Ishikawa (cell line): ENCODE measurements at regions not wholly inside any gene's neighbourhood (a gene's known extent, or its start where the extent isn't known, plus 50 kb on each side); places are given as distances from the start of the nearest gene placed in this dataset.

Experiments
- CEBPB ChIP-seq: IDR thresholded peaks from 2 replicates; pipeline ENCODE4 v1.6.1; 2012
- CREB1 ChIP-seq: IDR thresholded peaks from 2 replicates; pipeline ENCODE4 v1.6.1; 2012; ENCODE audit warnings: low read depth
- EGR1 ChIP-seq: IDR thresholded peaks from 2 replicates; pipeline ENCODE4 v1.6.1; 2012
- EP300 ChIP-seq: IDR thresholded peaks from 2 replicates; pipeline ENCODE4 v1.6.1; 2012; ENCODE audit warnings: borderline replicate concordance
- FOXM1 ChIP-seq: IDR thresholded peaks from 2 replicates; pipeline ENCODE4 v1.6.1; 2012; ENCODE audit warnings: low read depth, borderline replicate concordance
- NFIC ChIP-seq: IDR thresholded peaks from 2 replicates; pipeline ENCODE4 v1.6.1; 2012
- RAD21 ChIP-seq: IDR thresholded peaks from 2 replicates; pipeline ENCODE4 v1.6.1; 2012; ENCODE audit warnings: low read depth
- TAF1 ChIP-seq: IDR thresholded peaks from 2 replicates; pipeline ENCODE4 v1.6.1; 2012; ENCODE audit warnings: low read depth, mild to moderate bottlenecking
- TCF12 ChIP-seq: IDR thresholded peaks from 2 replicates; pipeline ENCODE4 v1.6.1; 2012; ENCODE audit warnings: low read depth
- TEAD4 ChIP-seq: IDR thresholded peaks from 2 replicates; pipeline ENCODE4 v1.6.1; 2012
- YY1 ChIP-seq: IDR thresholded peaks from 2 replicates; pipeline ENCODE4 v1.6.1; 2012; ENCODE audit warnings: low read depth
- ZBTB7A ChIP-seq: IDR thresholded peaks from 2 replicates; pipeline ENCODE4 v1.6.1; 2012; ENCODE audit warnings: low read depth
- TF ChIP-seq, protein P1 (sequence below): IDR thresholded peaks from 2 replicates; pipeline ENCODE4 v1.6.1; 2012; ENCODE audit warnings: low read depth, mild to moderate bottlenecking
- TF ChIP-seq, protein P2 (sequence below): IDR thresholded peaks from 2 replicates; pipeline ENCODE4 v1.6.1; 2012
- TF ChIP-seq, protein P3 (sequence below): IDR thresholded peaks from 2 replicates; pipeline ENCODE4 v1.6.1; 2012

DNA sequence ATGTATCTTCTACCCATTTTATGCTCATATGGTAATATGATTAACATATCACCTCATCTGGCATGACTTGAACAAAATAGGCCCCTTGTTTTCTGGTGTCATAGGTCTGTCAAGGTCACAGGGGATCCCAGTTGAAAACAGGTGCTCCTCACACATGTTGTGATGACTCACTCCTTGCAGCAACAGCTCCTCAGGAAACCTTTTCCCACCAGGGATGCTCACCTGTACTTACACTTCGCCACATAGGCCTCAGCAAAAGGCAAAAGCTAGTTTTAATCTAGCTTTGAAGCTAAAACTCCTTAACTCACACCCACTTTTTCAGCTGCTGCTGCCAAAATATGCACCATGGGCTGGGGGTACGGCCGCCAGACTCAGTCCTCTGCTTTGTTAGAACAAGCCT, 110.0 kb upstream of the SOX21 start:
- TF ChIP-seq FOXM1, result no peak

DNA sequence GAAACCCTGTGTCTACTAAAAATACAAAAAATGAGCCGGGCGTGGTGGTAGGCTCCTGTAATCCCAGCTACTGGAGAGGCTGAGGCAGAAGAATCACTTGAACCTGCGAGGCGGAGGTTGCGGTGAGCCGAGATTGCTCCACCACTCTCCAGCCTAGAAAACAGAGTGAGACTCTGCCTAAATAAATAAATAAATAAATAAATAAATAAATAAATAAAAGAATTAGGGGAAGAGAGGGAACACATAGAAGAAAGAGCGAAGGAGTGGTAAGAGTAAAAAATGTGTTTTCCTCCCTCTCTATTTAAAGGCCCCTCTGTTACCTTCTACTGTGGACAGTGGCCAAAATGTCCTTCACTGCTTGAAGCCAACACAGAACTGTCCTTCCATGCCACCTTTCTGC, 103.9 kb upstream of the SOX21 start:
- TF ChIP-seq EP300, result no peak
- no peak for TF ChIP-seq ZBTB7A
- no peak for TF ChIP-seq RAD21
- TF ChIP-seq NFIC, result no peak
- TF ChIP-seq CREB1, result no peak

DNA sequence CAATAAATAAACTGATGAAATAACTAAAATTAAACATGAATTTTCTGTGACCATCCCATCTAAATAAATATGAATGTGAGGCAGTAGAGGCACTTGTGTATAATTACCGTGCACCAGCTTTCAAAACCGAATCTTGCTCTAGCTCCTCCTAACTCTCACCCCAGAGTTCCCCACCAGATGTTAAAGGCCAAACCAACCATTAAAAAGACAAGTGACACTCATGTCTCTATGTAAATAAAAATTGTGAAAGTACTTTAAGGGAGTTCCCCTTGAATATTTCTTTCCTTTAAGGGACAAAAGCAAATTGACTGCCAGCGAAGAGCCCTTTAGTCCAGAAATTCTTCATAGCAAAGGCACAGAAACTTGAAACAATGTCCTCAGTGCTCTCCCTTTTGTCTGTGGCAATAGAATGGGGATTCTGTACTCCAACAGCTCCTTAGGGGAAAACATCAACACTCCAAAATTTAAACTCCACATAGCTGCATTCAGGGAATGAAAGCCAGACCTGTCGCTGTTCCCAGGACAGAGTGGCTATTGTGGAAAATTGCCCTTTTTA, 101.7 kb upstream of the SOX21 start:
- TF ChIP-seq, protein P1, sequence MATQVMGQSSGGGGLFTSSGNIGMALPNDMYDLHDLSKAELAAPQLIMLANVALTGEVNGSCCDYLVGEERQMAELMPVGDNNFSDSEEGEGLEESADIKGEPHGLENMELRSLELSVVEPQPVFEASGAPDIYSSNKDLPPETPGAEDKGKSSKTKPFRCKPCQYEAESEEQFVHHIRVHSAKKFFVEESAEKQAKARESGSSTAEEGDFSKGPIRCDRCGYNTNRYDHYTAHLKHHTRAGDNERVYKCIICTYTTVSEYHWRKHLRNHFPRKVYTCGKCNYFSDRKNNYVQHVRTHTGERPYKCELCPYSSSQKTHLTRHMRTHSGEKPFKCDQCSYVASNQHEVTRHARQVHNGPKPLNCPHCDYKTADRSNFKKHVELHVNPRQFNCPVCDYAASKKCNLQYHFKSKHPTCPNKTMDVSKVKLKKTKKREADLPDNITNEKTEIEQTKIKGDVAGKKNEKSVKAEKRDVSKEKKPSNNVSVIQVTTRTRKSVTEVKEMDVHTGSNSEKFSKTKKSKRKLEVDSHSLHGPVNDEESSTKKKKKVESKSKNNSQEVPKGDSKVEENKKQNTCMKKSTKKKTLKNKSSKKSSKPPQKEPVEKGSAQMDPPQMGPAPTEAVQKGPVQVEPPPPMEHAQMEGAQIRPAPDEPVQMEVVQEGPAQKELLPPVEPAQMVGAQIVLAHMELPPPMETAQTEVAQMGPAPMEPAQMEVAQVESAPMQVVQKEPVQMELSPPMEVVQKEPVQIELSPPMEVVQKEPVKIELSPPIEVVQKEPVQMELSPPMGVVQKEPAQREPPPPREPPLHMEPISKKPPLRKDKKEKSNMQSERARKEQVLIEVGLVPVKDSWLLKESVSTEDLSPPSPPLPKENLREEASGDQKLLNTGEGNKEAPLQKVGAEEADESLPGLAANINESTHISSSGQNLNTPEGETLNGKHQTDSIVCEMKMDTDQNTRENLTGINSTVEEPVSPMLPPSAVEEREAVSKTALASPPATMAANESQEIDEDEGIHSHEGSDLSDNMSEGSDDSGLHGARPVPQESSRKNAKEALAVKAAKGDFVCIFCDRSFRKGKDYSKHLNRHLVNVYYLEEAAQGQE, result no peak
- TF ChIP-seq TEAD4, result no peak
- TF ChIP-seq CEBPB, result no peak
- TF ChIP-seq EGR1, result no peak

DNA sequence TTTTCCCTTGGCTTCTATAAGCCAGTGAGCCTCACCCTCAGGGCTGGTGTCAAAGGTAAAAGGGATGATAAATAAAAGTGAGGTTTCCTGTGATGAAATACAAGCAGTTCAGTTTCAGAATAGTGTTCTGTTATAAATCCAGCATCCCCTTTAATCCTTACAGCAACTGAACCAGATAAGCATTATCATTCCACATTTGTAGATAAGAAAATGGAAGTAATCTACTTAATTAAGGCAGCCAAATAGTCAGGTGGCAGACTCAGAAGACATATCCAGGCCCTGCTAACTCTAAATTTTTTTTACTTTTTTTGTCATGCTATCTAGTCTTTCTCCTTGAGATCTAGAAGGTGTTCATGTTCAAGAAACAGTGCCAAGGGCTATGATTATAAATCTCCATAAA, 99.4 kb upstream of the SOX21 start:
- TF ChIP-seq EP300, result no peak
- no peak for TF ChIP-seq CEBPB
- no peak for TF ChIP-seq EGR1
- no peak for TF ChIP-seq RAD21
- TF ChIP-seq YY1, result no peak
- TF ChIP-seq, protein P1, result no peak
- no peak for TF ChIP-seq ZBTB7A
- TF ChIP-seq TCF12, result no peak
- TF ChIP-seq, protein P2, sequence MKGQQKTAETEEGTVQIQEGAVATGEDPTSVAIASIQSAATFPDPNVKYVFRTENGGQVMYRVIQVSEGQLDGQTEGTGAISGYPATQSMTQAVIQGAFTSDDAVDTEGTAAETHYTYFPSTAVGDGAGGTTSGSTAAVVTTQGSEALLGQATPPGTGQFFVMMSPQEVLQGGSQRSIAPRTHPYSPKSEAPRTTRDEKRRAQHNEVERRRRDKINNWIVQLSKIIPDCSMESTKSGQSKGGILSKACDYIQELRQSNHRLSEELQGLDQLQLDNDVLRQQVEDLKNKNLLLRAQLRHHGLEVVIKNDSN, result no peak
- no peak for TF ChIP-seq TEAD4
- TF ChIP-seq TAF1, result no peak
- TF ChIP-seq, protein P3, sequence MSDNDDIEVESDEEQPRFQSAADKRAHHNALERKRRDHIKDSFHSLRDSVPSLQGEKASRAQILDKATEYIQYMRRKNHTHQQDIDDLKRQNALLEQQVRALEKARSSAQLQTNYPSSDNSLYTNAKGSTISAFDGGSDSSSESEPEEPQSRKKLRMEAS, result no peak
- no peak for TF ChIP-seq FOXM1
- TF ChIP-seq CREB1, result no peak
- TF ChIP-seq NFIC, result no peak

DNA sequence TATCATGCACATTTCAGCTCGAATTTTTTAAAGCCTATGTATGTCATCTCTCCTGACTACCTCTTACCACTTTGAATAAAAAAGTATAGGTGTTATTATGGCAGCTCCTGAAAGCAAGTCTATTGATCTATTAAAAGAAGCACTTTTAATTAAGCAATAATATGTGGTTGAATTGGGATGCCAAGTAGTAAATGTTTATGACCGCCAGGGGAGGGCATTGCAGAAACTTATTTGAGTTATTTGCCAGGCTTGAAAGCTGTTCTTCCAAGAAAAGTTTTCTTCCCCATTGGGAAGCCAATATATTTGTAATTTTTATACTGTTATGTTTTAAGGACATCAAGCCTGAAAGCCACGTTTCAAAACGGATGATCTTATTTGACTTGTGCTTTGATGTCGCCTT, 88.1 kb upstream of the SOX21 start:
- TF ChIP-seq TAF1, result no peak
- no peak for TF ChIP-seq RAD21
- TF ChIP-seq TEAD4, result no peak
- TF ChIP-seq, protein P3, result no peak
- TF ChIP-seq ZBTB7A, result no peak
- no peak for TF ChIP-seq CEBPB
- no peak for TF ChIP-seq CREB1
- no peak for TF ChIP-seq TCF12
- TF ChIP-seq FOXM1, result no peak
- no peak for TF ChIP-seq EGR1
- TF ChIP-seq, protein P2, result no peak

DNA sequence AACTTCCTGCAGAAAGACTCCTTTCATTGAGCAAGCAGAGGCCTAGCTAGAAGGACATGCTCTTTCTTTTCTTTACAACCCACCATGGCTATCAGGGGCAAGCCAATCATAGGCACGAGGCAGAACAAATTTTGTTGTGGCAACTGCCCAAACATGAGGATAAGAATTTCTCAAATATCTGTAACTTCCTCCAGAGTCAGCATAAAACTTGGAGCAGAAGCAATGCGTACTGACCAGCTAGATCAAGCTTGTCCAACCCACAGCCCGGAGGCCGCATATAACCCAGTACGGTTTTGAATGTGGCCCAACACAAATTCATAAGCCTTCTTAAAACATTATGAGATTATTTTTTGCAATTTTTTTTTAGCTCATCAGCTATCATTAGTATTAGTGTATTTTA, 87.0 kb upstream of the SOX21 start:
- TF ChIP-seq EGR1 (no peak), RAD21 (no peak), CEBPB (no peak), TAF1 (no peak)

DNA sequence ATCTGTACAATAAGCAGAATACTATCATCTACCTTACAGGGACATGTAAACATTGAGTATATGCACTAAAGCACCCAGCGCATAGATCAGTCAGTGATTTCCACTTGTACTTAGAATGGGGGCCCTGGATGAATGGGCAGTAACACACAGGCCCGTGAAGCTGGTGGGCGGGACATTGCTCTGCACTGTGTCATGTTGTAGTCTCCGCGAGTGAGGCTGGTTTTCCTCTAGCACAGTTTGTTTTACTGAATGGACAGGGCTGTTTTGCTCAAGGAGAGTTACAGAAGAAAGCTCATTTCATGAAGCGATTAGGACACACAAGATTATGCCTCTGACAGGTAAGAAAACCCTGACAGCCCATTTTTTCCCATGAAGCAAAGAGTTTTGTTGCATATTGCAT, 86.4 kb upstream of the SOX21 start:
- no peak for TF ChIP-seq RAD21
- TF ChIP-seq, protein P1, result no peak
